ENCODE measurements at regions not wholly inside any gene's neighbourhood (a gene's known extent, or its start where the extent isn't known, plus 50 kb on each side); places are given as distances from the start of the nearest gene placed in this dataset.

DNA sequence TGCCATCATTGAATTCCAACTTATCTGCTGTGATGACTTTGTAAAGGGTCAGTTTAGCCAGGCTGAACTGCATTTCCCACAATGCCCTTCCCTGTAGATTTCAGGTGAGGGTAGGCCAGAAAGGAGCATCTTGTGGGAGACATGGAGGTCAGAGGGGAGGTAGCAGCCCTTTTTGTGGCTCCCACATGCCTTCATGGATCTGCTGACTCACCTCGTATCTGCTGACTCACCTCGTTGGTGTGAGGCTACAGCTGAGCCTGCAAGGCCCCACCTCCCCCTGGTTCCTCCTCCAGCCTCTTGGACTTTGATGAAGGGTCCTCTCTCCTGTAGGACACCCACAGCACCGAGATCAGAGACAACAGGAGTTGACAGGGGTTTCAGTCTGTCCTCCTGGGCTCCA lies 102.5 kb downstream of the SALL1 start:
- no peak overlapping the region for H3K4me3 ChIP-seq
- no peaks in the 10 kb centered on the region for H3K9me3 ChIP-seq (replicated peaks in 1 of 3)
- intact Hi-C loops (cut with DNase I) = no loop called here
- no peaks in the 10 kb centered on the region for H3K4me1 ChIP-seq (replicated peaks in 1 of 2)
- no peaks in the 10 kb centered on the region for H3K27me3 ChIP-seq
- H3K27ac ChIP-seq = no peak overlapping the region
- TF ChIP-seq POLR2A (IDR thresholded peaks at IDR 0.05) = no peak
- TF ChIP-seq, protein P1, sequence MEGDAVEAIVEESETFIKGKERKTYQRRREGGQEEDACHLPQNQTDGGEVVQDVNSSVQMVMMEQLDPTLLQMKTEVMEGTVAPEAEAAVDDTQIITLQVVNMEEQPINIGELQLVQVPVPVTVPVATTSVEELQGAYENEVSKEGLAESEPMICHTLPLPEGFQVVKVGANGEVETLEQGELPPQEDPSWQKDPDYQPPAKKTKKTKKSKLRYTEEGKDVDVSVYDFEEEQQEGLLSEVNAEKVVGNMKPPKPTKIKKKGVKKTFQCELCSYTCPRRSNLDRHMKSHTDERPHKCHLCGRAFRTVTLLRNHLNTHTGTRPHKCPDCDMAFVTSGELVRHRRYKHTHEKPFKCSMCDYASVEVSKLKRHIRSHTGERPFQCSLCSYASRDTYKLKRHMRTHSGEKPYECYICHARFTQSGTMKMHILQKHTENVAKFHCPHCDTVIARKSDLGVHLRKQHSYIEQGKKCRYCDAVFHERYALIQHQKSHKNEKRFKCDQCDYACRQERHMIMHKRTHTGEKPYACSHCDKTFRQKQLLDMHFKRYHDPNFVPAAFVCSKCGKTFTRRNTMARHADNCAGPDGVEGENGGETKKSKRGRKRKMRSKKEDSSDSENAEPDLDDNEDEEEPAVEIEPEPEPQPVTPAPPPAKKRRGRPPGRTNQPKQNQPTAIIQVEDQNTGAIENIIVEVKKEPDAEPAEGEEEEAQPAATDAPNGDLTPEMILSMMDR (IDR thresholded peaks at IDR 0.05) = no peak
- no peaks in the 10 kb centered on the region for H3K36me3 ChIP-seq (replicated peaks in 1 of 2)
- DNase-seq = no peak
- 32 to 67% (median 47%) methylated on average over 1 to 3 of the region's 3 CpGs for WGBS, 4 donors

DNA sequence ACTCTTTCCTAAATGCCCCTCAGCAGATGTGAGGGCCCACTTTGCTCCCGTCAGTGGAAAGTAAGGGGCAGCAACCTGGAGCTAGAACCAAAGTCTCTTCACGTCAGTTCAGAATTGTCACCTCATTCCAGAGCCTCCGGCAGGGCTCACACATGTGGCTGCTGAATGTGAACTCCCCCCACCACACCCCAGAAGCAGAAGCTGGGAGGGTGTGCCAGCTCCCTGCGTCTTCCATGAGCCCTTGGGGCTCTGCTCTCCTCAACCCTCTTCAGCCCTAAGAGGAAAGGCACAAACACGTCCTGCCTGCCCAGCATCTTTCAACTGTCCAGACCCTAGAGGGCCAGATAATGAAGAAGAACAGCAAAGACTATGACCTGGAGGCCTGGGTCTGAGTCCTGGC lies 105.3 kb downstream of the SALL1 start:
- Histone ChIP-seq H3K4me3 (no peak overlapping the region), H3K27me3 (no peaks in the 10 kb centered on the region), H3K9me3 (replicated peaks in 1 of 3) (no peaks in the 10 kb centered on the region), H3K4me1 (replicated peaks in 1 of 2) (no peaks in the 10 kb centered on the region), H3K36me3 (replicated peaks in 1 of 2) (no peaks in the 10 kb centered on the region), H3K27ac (no peak overlapping the region)
- 67 to 80% (median 69%) methylated on average over 2 to 5 of the region's 5 CpGs for WGBS, 4 donors
- TF ChIP-seq, protein P1 (IDR thresholded peaks at IDR 0.05) = no peak
- no peak for TF ChIP-seq POLR2A (IDR thresholded peaks at IDR 0.05)
- no peak for DNase-seq
- intact Hi-C loops (cut with DNase I) = no loop called here

DNA sequence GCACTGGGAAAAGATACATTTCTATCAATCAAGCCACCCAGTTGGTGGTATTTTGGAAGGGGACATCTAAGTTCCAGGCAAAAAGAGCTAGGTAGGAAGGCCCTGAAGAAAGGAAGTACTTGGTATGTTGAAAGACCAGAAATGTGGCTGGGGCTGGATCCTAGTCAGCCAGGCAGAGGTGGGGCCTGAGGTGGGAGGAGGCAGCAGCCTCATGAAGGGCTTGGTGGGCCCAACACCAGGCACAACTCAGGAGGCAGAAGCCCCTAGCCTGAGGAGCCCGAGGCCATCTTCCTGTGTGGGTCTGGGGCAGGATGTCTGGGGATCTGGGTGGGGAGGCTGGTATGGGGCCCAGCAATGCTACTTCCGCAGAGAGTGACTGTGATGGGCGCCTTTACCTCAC lies 105.9 kb downstream of the SALL1 start:
- TF ChIP-seq, protein P1 (IDR thresholded peaks at IDR 0.05) = no peak
- no peak for TF ChIP-seq POLR2A (IDR thresholded peaks at IDR 0.05)
- Histone ChIP-seq H3K36me3 (replicated peaks in 1 of 2) (no peaks in the 10 kb centered on the region), H3K27ac (no peak overlapping the region), H3K27me3 (no peaks in the 10 kb centered on the region), H3K4me3 (no peak overlapping the region), H3K4me1 (replicated peaks in 1 of 2) (no peaks in the 10 kb centered on the region), H3K9me3 (replicated peaks in 1 of 3) (no peaks in the 10 kb centered on the region)
- DNase-seq = no peak
- WGBS, 4 donors = 74 to 87% (median 77%) methylated on average over 3 of the region's 3 CpGs
- intact Hi-C loops (cut with DNase I) = no loop called here

DNA sequence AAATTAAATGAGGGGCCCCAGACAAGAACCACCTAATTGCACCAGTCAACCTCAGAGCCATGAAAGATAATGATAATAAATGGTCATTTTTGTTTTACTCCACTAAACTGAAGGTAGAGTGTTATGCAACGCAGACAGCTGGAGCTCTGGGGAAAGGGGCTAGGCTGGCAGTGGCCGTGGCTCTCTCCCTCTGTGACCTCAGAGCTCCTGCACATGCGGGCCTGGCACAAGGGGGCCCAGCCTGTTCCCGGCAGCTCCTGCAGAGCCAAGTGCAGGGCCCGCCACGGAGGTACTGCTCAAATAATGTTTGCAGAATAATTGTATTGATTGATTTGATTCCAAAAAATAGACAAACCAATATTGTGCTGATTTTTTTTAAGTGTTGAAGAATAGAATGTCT lies 109.5 kb downstream of the SALL1 start:
- Histone ChIP-seq H3K9me3 (replicated peaks in 1 of 3) (no peaks in the 10 kb centered on the region), H3K4me1 (replicated peaks in 1 of 2) (no peaks in the 10 kb centered on the region), H3K4me3 (no peak overlapping the region), H3K27me3 (no peaks in the 10 kb centered on the region), H3K36me3 (replicated peaks in 1 of 2) (no peaks in the 10 kb centered on the region), H3K27ac (no peak overlapping the region)
- TF ChIP-seq, protein P1 (IDR thresholded peaks at IDR 0.05) = no peak
- TF ChIP-seq POLR2A (IDR thresholded peaks at IDR 0.05) = no peak
- 54 to 80% (median 67%) methylated on average over 6 of the region's 6 CpGs for WGBS, 4 donors
- intact Hi-C loops (cut with DNase I) = no loop called here
- no peak for DNase-seq

Measured in adrenal gland (tissue), 9 donors.